Thyroid gland (tissue), 4 donors: ENCODE measurements at regions not wholly inside any gene's neighbourhood (a gene's known extent, or its start where the extent isn't known, plus 50 kb on each side); places are given as distances from the start of the nearest gene placed in this dataset.

Source experiments
- POLR2A ChIP-seq, 2 donors: fragments of 450-650 bp; IDR thresholded peaks; one replicate each; pipeline ENCODE4 v1.6.1; 2017; ENCODE audit warnings: antibody characterized with exemption in 2 of 2, mild to moderate bottlenecking in 2 of 2, moderate library complexity in 1 of 2
- TF ChIP-seq, protein P1 (sequence below), 6 experiments: fragments of 200-600 bp in 3 of 6; fragments of 450-650 bp in 3 of 6; sonication (generic) in 3 of 6; IDR thresholded peaks; one replicate each; pipeline ENCODE4 v1.5.1; 2016 to 2019; ENCODE audit warnings: antibody characterized with exemption in 6 of 6, mild to moderate bottlenecking in 2 of 6, inconsistent platforms in 1 of 6, moderate library complexity in 1 of 6

DNA sequence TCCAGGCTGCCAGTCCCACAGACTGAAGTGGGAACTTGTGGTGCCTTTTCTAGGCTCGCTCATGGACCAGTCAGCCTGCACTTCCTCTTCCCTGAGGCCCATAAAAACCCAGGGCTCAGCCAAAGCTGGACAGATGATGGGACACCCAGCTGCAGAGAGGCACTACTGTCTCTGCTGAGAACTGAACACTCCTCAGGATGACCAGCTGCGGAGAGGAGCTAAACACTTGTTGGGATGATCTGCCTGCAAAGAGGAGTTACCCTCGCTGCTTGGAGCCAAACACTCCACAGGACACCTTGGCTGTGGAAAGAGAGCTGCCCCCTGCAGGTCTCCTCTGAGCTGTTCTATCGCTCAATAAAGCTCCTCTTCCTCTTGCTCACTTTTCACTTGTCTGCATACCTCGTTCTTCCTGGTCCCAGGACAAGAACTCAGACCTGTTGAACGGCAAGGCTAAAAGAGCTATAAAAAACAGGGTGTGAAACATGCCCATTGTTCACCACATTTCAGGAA lies 465.5 kb downstream of the GUCY1A2 start:
- TF ChIP-seq, protein P1, sequence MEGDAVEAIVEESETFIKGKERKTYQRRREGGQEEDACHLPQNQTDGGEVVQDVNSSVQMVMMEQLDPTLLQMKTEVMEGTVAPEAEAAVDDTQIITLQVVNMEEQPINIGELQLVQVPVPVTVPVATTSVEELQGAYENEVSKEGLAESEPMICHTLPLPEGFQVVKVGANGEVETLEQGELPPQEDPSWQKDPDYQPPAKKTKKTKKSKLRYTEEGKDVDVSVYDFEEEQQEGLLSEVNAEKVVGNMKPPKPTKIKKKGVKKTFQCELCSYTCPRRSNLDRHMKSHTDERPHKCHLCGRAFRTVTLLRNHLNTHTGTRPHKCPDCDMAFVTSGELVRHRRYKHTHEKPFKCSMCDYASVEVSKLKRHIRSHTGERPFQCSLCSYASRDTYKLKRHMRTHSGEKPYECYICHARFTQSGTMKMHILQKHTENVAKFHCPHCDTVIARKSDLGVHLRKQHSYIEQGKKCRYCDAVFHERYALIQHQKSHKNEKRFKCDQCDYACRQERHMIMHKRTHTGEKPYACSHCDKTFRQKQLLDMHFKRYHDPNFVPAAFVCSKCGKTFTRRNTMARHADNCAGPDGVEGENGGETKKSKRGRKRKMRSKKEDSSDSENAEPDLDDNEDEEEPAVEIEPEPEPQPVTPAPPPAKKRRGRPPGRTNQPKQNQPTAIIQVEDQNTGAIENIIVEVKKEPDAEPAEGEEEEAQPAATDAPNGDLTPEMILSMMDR (IDR thresholded peaks at IDR 0.05), result no peak
- TF ChIP-seq POLR2A (IDR thresholded peaks at IDR 0.05), result no peak
